ENCODE measurements at regions not wholly inside any gene's neighbourhood (a gene's known extent, or its start where the extent isn't known, plus 50 kb on each side); places are given as distances from the start of the nearest gene placed in this dataset.
"Not testable (repeated sequence)": the region's sequence is repeated elsewhere in the genome, so short reads cannot be mapped to it uniquely, and the experiment has no call there.

- DNase-seq, result no peak
Measured at GRCh38 chr1:190679044-190679443, 201.4 kb upstream of the BRINP3 start.

- DNase-seq, result no peak
Measured at GRCh38 chr1:190679454-190679853, 201.8 kb upstream of the BRINP3 start.

GRCh38 chr1:190679983-190680382, 202.3 kb upstream of the BRINP3 start:
- DNase-seq, result no peak

- no peak for DNase-seq
Measured at GRCh38 chr1:190685676-190686075, 208.0 kb upstream of the BRINP3 start.

- no peak for DNase-seq
Measured at GRCh38 chr1:190688096-190688495, 210.4 kb upstream of the BRINP3 start.

- DNase-seq, result not testable (repeated sequence)
Measured at GRCh38 chr1:190698488-190698887, 220.8 kb upstream of the BRINP3 start.

GRCh38 chr1:190699165-190699564, 221.5 kb upstream of the BRINP3 start:
- no peak for DNase-seq

GRCh38 chr1:190708418-190709057, 230.9 kb upstream of the BRINP3 start:
- DNase-seq, result no peak

- no peak for DNase-seq
Measured at GRCh38 chr1:190711069-190711468, 233.4 kb upstream of the BRINP3 start.

- no peak for DNase-seq
Measured at GRCh38 chr1:190717055-190717454, 239.4 kb upstream of the BRINP3 start.

GRCh38 chr1:190736971-190737590, 259.4 kb upstream of the BRINP3 start:
- no peak for DNase-seq

GRCh38 chr1:190738317-190738716, 260.7 kb upstream of the BRINP3 start:
- no peak for DNase-seq

GRCh38 chr1:190739926-190740325, 262.3 kb upstream of the BRINP3 start:
- no peak for DNase-seq

- no peak for DNase-seq
Measured at GRCh38 chr1:190747704-190748103, 270.0 kb upstream of the BRINP3 start.

GRCh38 chr1:190752131-190752530, 274.5 kb upstream of the BRINP3 start:
- no peak for DNase-seq

- DNase-seq, result no peak
Measured at GRCh38 chr1:190754666-190755065, 277.0 kb upstream of the BRINP3 start.

- no peak for DNase-seq
Measured at GRCh38 chr1:190759807-190760206, 282.1 kb upstream of the BRINP3 start.

GRCh38 chr1:190762325-190762724, 284.7 kb upstream of the BRINP3 start:
- DNase-seq, result no peak

- no peak for DNase-seq
Measured at GRCh38 chr1:190792873-190793272, 315.2 kb upstream of the BRINP3 start.

- DNase-seq, result no peak
Measured at GRCh38 chr1:190807629-190808028, 330.0 kb upstream of the BRINP3 start.

- DNase-seq, result no peak
Measured at GRCh38 chr1:190808035-190808434, 330.4 kb upstream of the BRINP3 start.

- no peak for DNase-seq
Measured at GRCh38 chr1:190809312-190809711, 331.6 kb upstream of the BRINP3 start.

GRCh38 chr1:190812996-190813395, 335.3 kb upstream of the BRINP3 start:
- DNase-seq, result no peak

GRCh38 chr1:190832511-190832910, 354.8 kb upstream of the BRINP3 start:
- DNase-seq, result no peak

- no peak for DNase-seq
Measured at GRCh38 chr1:190835658-190836057, 358.0 kb upstream of the BRINP3 start.
